ENCODE measurements at regions not wholly inside any gene's neighbourhood (a gene's known extent, or its start where the extent isn't known, plus 50 kb on each side); places are given as distances from the start of the nearest gene placed in this dataset.
"Not testable (repeated sequence)": the region's sequence is repeated elsewhere in the genome, so short reads cannot be mapped to it uniquely, and the experiment has no call there.

GRCh38 chr16:16609627-16610026 is 230.7 kb downstream of the NPIPA7 start:
- not testable (repeated sequence) for H3K9ac ChIP-seq (ENCODE audit: insufficient read depth, low read length); H3K27me3 ChIP-seq (ENCODE audit: control insufficient read depth, insufficient read depth, low read length); DNase-seq (ENCODE audit: low read depth in 2 of 2); H3K27ac ChIP-seq (ENCODE audit: insufficient read depth, low read length); H3K4me2 ChIP-seq (ENCODE audit: extremely low read depth, insufficient read depth, low read length); H3K79me2 ChIP-seq (ENCODE audit: control insufficient read depth, insufficient read depth, low read length); H4K20me1 ChIP-seq (ENCODE audit: control insufficient read depth, extremely low read depth, insufficient read depth, low read length); H3K9me3 ChIP-seq (ENCODE audit: control insufficient read depth, insufficient read depth, low read depth, low read length); H3K4me1 ChIP-seq (ENCODE audit: control insufficient read depth, extremely low read depth, insufficient read depth, low read length); H2AFZ ChIP-seq (ENCODE audit: low read length); H3K4me3 ChIP-seq (replicated peaks in 1 of 4; ENCODE audit: control extremely low read depth in 1 of 4, insufficient read depth in 1 of 4, low read depth in 3 of 4, low read length in 4 of 4); H3K36me3 ChIP-seq (ENCODE audit: control insufficient read depth, insufficient read depth, low read length)

GRCh38 chr16:16610389-16610967 is 231.5 kb downstream of the NPIPA7 start:
- not testable (repeated sequence) for H3K27me3 ChIP-seq (ENCODE audit: control insufficient read depth, insufficient read depth, low read length); H3K9me3 ChIP-seq (ENCODE audit: control insufficient read depth, insufficient read depth, low read depth, low read length); H3K4me3 ChIP-seq (replicated peaks in 1 of 4; ENCODE audit: control extremely low read depth in 1 of 4, insufficient read depth in 1 of 4, low read depth in 3 of 4, low read length in 4 of 4); H4K20me1 ChIP-seq (ENCODE audit: control insufficient read depth, extremely low read depth, insufficient read depth, low read length); H3K4me1 ChIP-seq (ENCODE audit: control insufficient read depth, extremely low read depth, insufficient read depth, low read length); H3K79me2 ChIP-seq (ENCODE audit: control insufficient read depth, insufficient read depth, low read length); H2AFZ ChIP-seq (ENCODE audit: low read length); DNase-seq (ENCODE audit: low read depth in 2 of 2); H3K36me3 ChIP-seq (ENCODE audit: control insufficient read depth, insufficient read depth, low read length); H3K4me2 ChIP-seq (ENCODE audit: extremely low read depth, insufficient read depth, low read length); H3K9ac ChIP-seq (ENCODE audit: insufficient read depth, low read length); H3K27ac ChIP-seq (ENCODE audit: insufficient read depth, low read length)

DNA sequence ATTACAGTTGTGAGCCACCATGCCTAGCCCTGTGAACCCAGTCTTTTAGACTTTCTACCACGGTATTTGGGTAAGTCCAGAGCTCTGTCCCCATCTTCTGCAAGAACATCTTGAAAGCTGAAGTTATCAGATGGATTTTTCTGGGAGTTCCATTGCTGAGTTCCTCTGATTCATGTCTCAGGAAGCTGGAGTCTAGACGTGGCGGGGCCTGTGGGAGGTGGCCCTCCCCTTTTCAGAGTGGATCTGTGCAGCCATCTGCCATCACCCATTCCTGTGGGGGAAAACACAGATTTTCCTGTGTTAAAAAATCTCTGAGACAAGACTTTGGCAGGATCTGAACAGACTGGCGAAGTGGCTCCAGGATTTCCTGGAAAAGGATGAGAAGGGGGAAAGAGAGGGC is 234.3 kb downstream of the NPIPA7 start:
- not testable (repeated sequence) for H3K4me1 ChIP-seq (ENCODE audit: control insufficient read depth, extremely low read depth, insufficient read depth, low read length); H3K4me2 ChIP-seq (ENCODE audit: extremely low read depth, insufficient read depth, low read length); DNase-seq (ENCODE audit: low read depth in 2 of 2); H2AFZ ChIP-seq (ENCODE audit: low read length); H3K27me3 ChIP-seq (ENCODE audit: control insufficient read depth, insufficient read depth, low read length); H3K9ac ChIP-seq (ENCODE audit: insufficient read depth, low read length); H3K9me3 ChIP-seq (ENCODE audit: control insufficient read depth, insufficient read depth, low read depth, low read length); H3K79me2 ChIP-seq (ENCODE audit: control insufficient read depth, insufficient read depth, low read length); H3K4me3 ChIP-seq (replicated peaks in 1 of 4; ENCODE audit: control extremely low read depth in 1 of 4, insufficient read depth in 1 of 4, low read depth in 3 of 4, low read length in 4 of 4); H3K27ac ChIP-seq (ENCODE audit: insufficient read depth, low read length); H4K20me1 ChIP-seq (ENCODE audit: control insufficient read depth, extremely low read depth, insufficient read depth, low read length); H3K36me3 ChIP-seq (ENCODE audit: control insufficient read depth, insufficient read depth, low read length)

DNA sequence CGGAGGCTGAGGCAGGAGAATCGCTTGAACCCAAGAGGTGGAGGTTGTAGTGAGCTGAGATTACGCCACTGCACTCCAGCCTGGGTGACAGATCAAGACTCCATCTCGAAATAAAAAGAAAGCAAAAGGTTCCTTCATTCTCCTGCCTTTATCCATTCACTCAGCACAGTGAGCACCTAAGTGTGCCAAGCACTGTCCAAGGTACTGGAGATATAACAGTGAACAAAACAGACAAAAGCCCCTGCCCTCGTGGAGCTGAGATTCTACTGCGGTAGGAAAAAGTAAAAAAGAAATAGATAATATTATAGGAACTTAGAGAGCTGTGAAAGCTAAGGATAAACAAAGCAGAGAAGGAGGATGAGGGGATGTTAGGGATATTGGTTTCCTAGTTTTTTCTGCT is 235.5 kb downstream of the NPIPA7 start:
- not testable (repeated sequence) for H4K20me1 ChIP-seq (ENCODE audit: control insufficient read depth, extremely low read depth, insufficient read depth, low read length); H3K9me3 ChIP-seq (ENCODE audit: control insufficient read depth, insufficient read depth, low read depth, low read length); H3K27me3 ChIP-seq (ENCODE audit: control insufficient read depth, insufficient read depth, low read length); H3K4me1 ChIP-seq (ENCODE audit: control insufficient read depth, extremely low read depth, insufficient read depth, low read length); H3K9ac ChIP-seq (ENCODE audit: insufficient read depth, low read length); H3K27ac ChIP-seq (ENCODE audit: insufficient read depth, low read length); H3K4me3 ChIP-seq (replicated peaks in 1 of 4; ENCODE audit: control extremely low read depth in 1 of 4, insufficient read depth in 1 of 4, low read depth in 3 of 4, low read length in 4 of 4); H3K79me2 ChIP-seq (ENCODE audit: control insufficient read depth, insufficient read depth, low read length); H2AFZ ChIP-seq (ENCODE audit: low read length); H3K4me2 ChIP-seq (ENCODE audit: extremely low read depth, insufficient read depth, low read length); H3K36me3 ChIP-seq (ENCODE audit: control insufficient read depth, insufficient read depth, low read length); DNase-seq (ENCODE audit: low read depth in 2 of 2)

DNA sequence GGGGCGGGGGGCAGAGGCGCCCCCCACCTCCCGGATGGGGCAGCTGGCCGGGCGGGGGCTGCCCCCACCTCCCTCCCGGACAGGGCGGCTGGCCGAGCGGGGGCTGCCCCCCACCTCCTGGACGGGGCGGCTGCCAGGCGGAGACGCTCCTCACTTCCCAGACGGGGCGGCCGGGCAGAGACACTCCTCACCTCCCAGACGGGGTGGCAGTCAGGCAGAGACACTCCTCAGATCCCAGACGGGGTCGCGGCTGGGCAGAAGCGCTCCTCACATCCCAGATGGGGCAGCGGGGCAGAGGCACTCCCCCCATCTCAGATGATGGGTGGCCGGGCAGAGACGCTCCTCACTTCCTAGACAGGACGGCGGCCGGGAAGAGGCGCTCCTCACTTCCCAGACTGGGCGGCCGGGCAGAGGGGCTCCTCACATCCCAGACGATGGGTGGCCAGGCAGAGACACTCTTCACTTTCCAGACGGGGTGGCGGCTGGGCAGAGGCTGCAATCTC is 240.1 kb downstream of the NPIPA7 start:
- not testable (repeated sequence) for H3K4me1 ChIP-seq (ENCODE audit: control insufficient read depth, extremely low read depth, insufficient read depth, low read length); H3K79me2 ChIP-seq (ENCODE audit: control insufficient read depth, insufficient read depth, low read length); H3K27ac ChIP-seq (ENCODE audit: insufficient read depth, low read length); H4K20me1 ChIP-seq (ENCODE audit: control insufficient read depth, extremely low read depth, insufficient read depth, low read length); H3K4me3 ChIP-seq (replicated peaks in 1 of 4; ENCODE audit: control extremely low read depth in 1 of 4, insufficient read depth in 1 of 4, low read depth in 3 of 4, low read length in 4 of 4); H3K4me2 ChIP-seq (ENCODE audit: extremely low read depth, insufficient read depth, low read length); H3K36me3 ChIP-seq (ENCODE audit: control insufficient read depth, insufficient read depth, low read length); H3K9me3 ChIP-seq (ENCODE audit: control insufficient read depth, insufficient read depth, low read depth, low read length); DNase-seq (ENCODE audit: low read depth in 2 of 2); H2AFZ ChIP-seq (ENCODE audit: low read length); H3K9ac ChIP-seq (ENCODE audit: insufficient read depth, low read length); H3K27me3 ChIP-seq (ENCODE audit: control insufficient read depth, insufficient read depth, low read length)

- not testable (repeated sequence) for H3K9me3 ChIP-seq (ENCODE audit: control insufficient read depth, insufficient read depth, low read depth, low read length); DNase-seq (ENCODE audit: low read depth in 2 of 2); H2AFZ ChIP-seq (ENCODE audit: low read length); H3K36me3 ChIP-seq (ENCODE audit: control insufficient read depth, insufficient read depth, low read length); H3K4me3 ChIP-seq (replicated peaks in 1 of 4; ENCODE audit: control extremely low read depth in 1 of 4, insufficient read depth in 1 of 4, low read depth in 3 of 4, low read length in 4 of 4); H3K27me3 ChIP-seq (ENCODE audit: control insufficient read depth, insufficient read depth, low read length); H4K20me1 ChIP-seq (ENCODE audit: control insufficient read depth, extremely low read depth, insufficient read depth, low read length); H3K4me2 ChIP-seq (ENCODE audit: extremely low read depth, insufficient read depth, low read length); H3K79me2 ChIP-seq (ENCODE audit: control insufficient read depth, insufficient read depth, low read length); H3K4me1 ChIP-seq (ENCODE audit: control insufficient read depth, extremely low read depth, insufficient read depth, low read length); H3K9ac ChIP-seq (ENCODE audit: insufficient read depth, low read length); H3K27ac ChIP-seq (ENCODE audit: insufficient read depth, low read length)
Measured at GRCh38 chr16:16624367-16624766, 245.4 kb downstream of the NPIPA7 start.

GRCh38 chr16:16625140-16625539 is 246.2 kb downstream of the NPIPA7 start:
- not testable (repeated sequence) for H3K9ac ChIP-seq (ENCODE audit: insufficient read depth, low read length); H3K9me3 ChIP-seq (ENCODE audit: control insufficient read depth, insufficient read depth, low read depth, low read length); H3K79me2 ChIP-seq (ENCODE audit: control insufficient read depth, insufficient read depth, low read length); H3K27ac ChIP-seq (ENCODE audit: insufficient read depth, low read length); H3K4me1 ChIP-seq (ENCODE audit: control insufficient read depth, extremely low read depth, insufficient read depth, low read length); H3K27me3 ChIP-seq (ENCODE audit: control insufficient read depth, insufficient read depth, low read length); H2AFZ ChIP-seq (ENCODE audit: low read length); H3K36me3 ChIP-seq (ENCODE audit: control insufficient read depth, insufficient read depth, low read length); DNase-seq (ENCODE audit: low read depth in 2 of 2); H4K20me1 ChIP-seq (ENCODE audit: control insufficient read depth, extremely low read depth, insufficient read depth, low read length); H3K4me3 ChIP-seq (replicated peaks in 1 of 4; ENCODE audit: control extremely low read depth in 1 of 4, insufficient read depth in 1 of 4, low read depth in 3 of 4, low read length in 4 of 4); H3K4me2 ChIP-seq (ENCODE audit: extremely low read depth, insufficient read depth, low read length)
